K562 (cell line): ENCODE measurements at regions not wholly inside any gene's neighbourhood (a gene's known extent, or its start where the extent isn't known, plus 50 kb on each side); places are given as distances from the start of the nearest gene placed in this dataset.

ENCODE experiments used
- BHLHE40 ChIP-seq: IDR thresholded peaks from 2 replicates; pipeline ENCODE4 v1.6.1; 2011; ENCODE audit warnings: low read length, improper control_type of control experiment
- CTCF ChIP-seq, 3 experiments: IDR thresholded peaks in 2 of 3; conservative IDR thresholded peaks in 1 of 3; 2 replicates each; pipeline ENCODE4 v1.5.1; 2011 to 2012; ENCODE audit warnings: low read length in 3 of 3, mild to moderate bottlenecking in 3 of 3, control low read depth in 2 of 3, improper control_type of control experiment in 1 of 3, inconsistent platforms in 1 of 3, low read depth in 1 of 3, mixed read lengths in 1 of 3, moderate library complexity in 1 of 3; ENCODE audit not compliant: insufficient read depth in 2 of 3
- L3MBTL2 ChIP-seq: fragments of 450-650 bp; IDR thresholded peaks from 2 replicates; pipeline ENCODE4 v1.6.1; 2016; ENCODE audit warnings: mild to moderate bottlenecking, moderate library complexity
- ZNF274 ChIP-seq: IDR thresholded peaks from 2 replicates; pipeline ENCODE4 v1.6.1; 2011; ENCODE audit warnings: low read depth, mild to moderate bottlenecking, low read length, moderate library complexity, borderline replicate concordance

- TF ChIP-seq BHLHE40 (no peak), ZNF274 (no peak), CTCF (IDR thresholded peaks at IDR 0.05 in 2 of 3, conservative IDR thresholded peaks at IDR 0.05 in 1 of 3; ENCODE audit: insufficient read depth in 2 of 3, low read depth in 1 of 3, low read length in 3 of 3) (no peak), L3MBTL2 (no peak)
Measured at GRCh38 chr4:32697281-32697814, 1977.2 kb downstream of the PCDH7 start.
